PC-3 (cell line): ENCODE measurements at regions not wholly inside any gene's neighbourhood (a gene's known extent, or its start where the extent isn't known, plus 50 kb on each side); places are given as distances from the start of the nearest gene placed in this dataset.

Experiments
- ATAC-seq: fragments of 200-7000 bp; cut with Tn5 transposase; 2 replicates; pipeline ENCODE4 v1.9.1; 2020; ENCODE audit warnings: mild to moderate bottlenecking, moderate library complexity
- BruUV-seq: library from RNA; stranded (reverse); fragments of 400-500 nt; replicated peaks from 2 replicates; lab custom pipeline; 2021; lab: Mats Ljungman, UMichigan
- CTCF ChIA-PET: fragments of 300-600 bp; sonication (Branson Sonifier 250); formaldehyde crosslinking; loops from one replicate; lab custom pipeline; 2022; ENCODE audit warnings: antibody characterized with exemption; lab: Charles Lee
- POLR2A ChIA-PET: fragments of 300-600 bp; sonication (Branson Sonifier 250); formaldehyde crosslinking; loops from one replicate; lab custom pipeline; 2022; ENCODE audit warnings: antibody characterized with exemption; ENCODE audit not compliant: unreplicated experiment; lab: Charles Lee
- DNase-seq: peaks from one replicate; pipeline ENCODE4 v3.0.0-alpha.2; 2015
- H2AFZ ChIP-seq: fragments of 300-600 bp; sonication (generic); 2 replicates; pipeline ENCODE4 v1.6.0; 2016; ENCODE audit warnings: antibody characterized with exemption, low read length
- H3F3A ChIP-seq: fragments of 300-600 bp; sonication (generic); one replicate; pipeline ENCODE4 v1.6.0; 2017; ENCODE audit warnings: antibody characterized with exemption, low read length, control low read depth, mild to moderate bottlenecking; ENCODE audit not compliant: unreplicated experiment
- H3K27ac ChIP-seq: fragments of 300-600 bp; sonication (generic); 2 replicates; pipeline ENCODE4 v1.5.1; 2016; ENCODE audit warnings: mild to moderate bottlenecking, low read length
- H3K27me3 ChIP-seq: fragments of 300-600 bp; sonication (generic); 2 replicates; pipeline ENCODE4 v1.6.1; 2016; ENCODE audit warnings: low read length, mixed read lengths
- H3K36me3 ChIP-seq: fragments of 300-600 bp; sonication (generic); 2 replicates; pipeline ENCODE4 v1.6.1; 2016; ENCODE audit warnings: low read depth, mixed run types, low read length, mixed read lengths
- H3K4me1 ChIP-seq: fragments of 300-600 bp; sonication (generic); 2 replicates; pipeline ENCODE4 v1.5.1; 2016; ENCODE audit warnings: low read length; ENCODE audit not compliant: insufficient read depth
- H3K4me2 ChIP-seq: fragments of 300-600 bp; sonication (generic); 2 replicates; pipeline ENCODE4 v1.6.0; 2016; ENCODE audit warnings: low read length
- H3K4me3 ChIP-seq: fragments of 300-600 bp; sonication (generic); 2 replicates; pipeline ENCODE4 v1.5.1; 2016; ENCODE audit warnings: mild to moderate bottlenecking, low read length, mixed read lengths
- H3K79me2 ChIP-seq: fragments of 300-600 bp; sonication (generic); 2 replicates; pipeline ENCODE4 v1.6.1; 2017; ENCODE audit warnings: low read length, mixed read lengths
- H3K9ac ChIP-seq: fragments of 300-600 bp; sonication (generic); 2 replicates; pipeline ENCODE4 v1.6.0; 2016; ENCODE audit warnings: mild to moderate bottlenecking, low read length
- H3K9me2 ChIP-seq: fragments of 300-600 bp; sonication (generic); replicated peaks from 2 replicates; pipeline ENCODE4 v1.6.1; 2016; ENCODE audit warnings: mixed run types, low read length, mixed read lengths
- H3K9me3 ChIP-seq: fragments of 300-600 bp; sonication (generic); 2 replicates; pipeline ENCODE4 v1.6.1; 2016; ENCODE audit warnings: low read length, mixed read lengths
- H4K20me1 ChIP-seq: fragments of 300-600 bp; sonication (generic); 2 replicates; pipeline ENCODE4 v1.6.1; 2016; ENCODE audit warnings: low read length, mixed read lengths
- EZH2 ChIP-seq: fragments of 300-600 bp; sonication (generic); IDR thresholded peaks from one replicate; pipeline ENCODE4 v1.6.1; 2017; ENCODE audit warnings: antibody characterized with exemption, mild to moderate bottlenecking, low read length; ENCODE audit not compliant: unreplicated experiment
- EZH2phosphoT487 ChIP-seq: fragments of 300-600 bp; sonication (generic); IDR thresholded peaks from 2 replicates; pipeline ENCODE4 v1.6.1; 2018; ENCODE audit warnings: mild to moderate bottlenecking, antibody characterized with exemption, low read length, borderline replicate concordance
- intact Hi-C: fragments of 100-400 bp; cut with micrococcal nuclease; formaldehyde crosslinking; loops from 2 replicates; pipeline ENCODE4 v1.9.0; 2023
- TF ChIP-seq, protein P1 (sequence below): fragments of 300-600 bp; sonication (generic); conservative IDR thresholded peaks from 2 replicates; pipeline ENCODE4 v1.5.1; 2017; ENCODE audit warnings: antibody characterized with exemption, low read depth, mild to moderate bottlenecking, low read length

DNA sequence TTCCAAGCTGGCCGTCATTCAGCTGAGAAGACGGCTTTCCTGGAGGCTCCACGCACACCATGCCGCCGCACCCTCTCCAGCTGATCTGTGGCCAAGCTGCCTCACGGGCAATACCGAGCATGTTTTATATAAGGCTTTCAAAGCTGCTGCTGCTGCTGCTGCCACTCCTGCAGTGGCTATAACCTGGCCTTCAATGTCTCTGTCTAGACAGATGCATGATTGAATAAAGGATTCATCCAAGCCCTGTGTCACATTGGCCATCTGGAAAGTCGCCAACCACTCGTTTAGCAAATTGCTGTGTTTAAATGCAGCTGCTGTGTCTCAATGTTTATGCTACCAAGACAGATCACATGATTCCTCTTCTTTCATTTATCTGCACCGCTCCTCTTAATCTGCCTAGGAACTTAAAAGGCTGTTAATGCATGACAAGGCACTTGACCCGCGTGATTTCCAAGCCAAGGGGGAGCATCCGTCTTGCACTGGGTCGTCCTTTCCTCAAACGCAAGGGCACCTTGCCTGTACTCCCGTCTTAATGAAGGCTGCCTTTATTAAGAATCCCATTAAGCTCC is 114.3 kb downstream of the TEX26 start:
- H3K9ac ChIP-seq = no peak overlapping the region
- H3K79me2 ChIP-seq = no peaks in the 10 kb centered on the region
- H3K9me3 ChIP-seq = no peaks in the 10 kb centered on the region
- H3K9me2 ChIP-seq = no peaks in the 10 kb centered on the region
- no peak overlapping the region for H3K4me2 ChIP-seq
- DNase-seq (no peak), ATAC-seq (no peak)
- no TSS peak for BruUV-seq
- no peaks in the 10 kb centered on the region; the same call in 1 of the 2 replicates for H3K36me3 ChIP-seq
- intact Hi-C loops = loop anchor here (5.0 kb wide), 1 partner anchor 116 kb away; the partner anchor contains the start of gene HSPH1
- H3K4me3 ChIP-seq = no peak overlapping the region
- no peaks in the 10 kb centered on the region for H4K20me1 ChIP-seq
- TF ChIP-seq EZH2phosphoT487 (no peak), EZH2 (no peak)
- TF ChIP-seq, protein P1, sequence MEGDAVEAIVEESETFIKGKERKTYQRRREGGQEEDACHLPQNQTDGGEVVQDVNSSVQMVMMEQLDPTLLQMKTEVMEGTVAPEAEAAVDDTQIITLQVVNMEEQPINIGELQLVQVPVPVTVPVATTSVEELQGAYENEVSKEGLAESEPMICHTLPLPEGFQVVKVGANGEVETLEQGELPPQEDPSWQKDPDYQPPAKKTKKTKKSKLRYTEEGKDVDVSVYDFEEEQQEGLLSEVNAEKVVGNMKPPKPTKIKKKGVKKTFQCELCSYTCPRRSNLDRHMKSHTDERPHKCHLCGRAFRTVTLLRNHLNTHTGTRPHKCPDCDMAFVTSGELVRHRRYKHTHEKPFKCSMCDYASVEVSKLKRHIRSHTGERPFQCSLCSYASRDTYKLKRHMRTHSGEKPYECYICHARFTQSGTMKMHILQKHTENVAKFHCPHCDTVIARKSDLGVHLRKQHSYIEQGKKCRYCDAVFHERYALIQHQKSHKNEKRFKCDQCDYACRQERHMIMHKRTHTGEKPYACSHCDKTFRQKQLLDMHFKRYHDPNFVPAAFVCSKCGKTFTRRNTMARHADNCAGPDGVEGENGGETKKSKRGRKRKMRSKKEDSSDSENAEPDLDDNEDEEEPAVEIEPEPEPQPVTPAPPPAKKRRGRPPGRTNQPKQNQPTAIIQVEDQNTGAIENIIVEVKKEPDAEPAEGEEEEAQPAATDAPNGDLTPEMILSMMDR = no peak
- peaks cover 10% of the 10 kb centered on the region for H3F3A ChIP-seq
- no peak overlapping the region for H3K27ac ChIP-seq
- no peaks in the 10 kb centered on the region for H3K27me3 ChIP-seq
- CTCF ChIA-PET = interaction anchor here (0.6 kb wide), 1 partner anchor 266 kb away, joined by 3 read pairs; no protein-coding TSS in a partner anchor
- no peak overlapping the region for H2AFZ ChIP-seq
- POLR2A ChIA-PET = no interaction called here
- peaks cover 22% of the 10 kb centered on the region for H3K4me1 ChIP-seq

DNA sequence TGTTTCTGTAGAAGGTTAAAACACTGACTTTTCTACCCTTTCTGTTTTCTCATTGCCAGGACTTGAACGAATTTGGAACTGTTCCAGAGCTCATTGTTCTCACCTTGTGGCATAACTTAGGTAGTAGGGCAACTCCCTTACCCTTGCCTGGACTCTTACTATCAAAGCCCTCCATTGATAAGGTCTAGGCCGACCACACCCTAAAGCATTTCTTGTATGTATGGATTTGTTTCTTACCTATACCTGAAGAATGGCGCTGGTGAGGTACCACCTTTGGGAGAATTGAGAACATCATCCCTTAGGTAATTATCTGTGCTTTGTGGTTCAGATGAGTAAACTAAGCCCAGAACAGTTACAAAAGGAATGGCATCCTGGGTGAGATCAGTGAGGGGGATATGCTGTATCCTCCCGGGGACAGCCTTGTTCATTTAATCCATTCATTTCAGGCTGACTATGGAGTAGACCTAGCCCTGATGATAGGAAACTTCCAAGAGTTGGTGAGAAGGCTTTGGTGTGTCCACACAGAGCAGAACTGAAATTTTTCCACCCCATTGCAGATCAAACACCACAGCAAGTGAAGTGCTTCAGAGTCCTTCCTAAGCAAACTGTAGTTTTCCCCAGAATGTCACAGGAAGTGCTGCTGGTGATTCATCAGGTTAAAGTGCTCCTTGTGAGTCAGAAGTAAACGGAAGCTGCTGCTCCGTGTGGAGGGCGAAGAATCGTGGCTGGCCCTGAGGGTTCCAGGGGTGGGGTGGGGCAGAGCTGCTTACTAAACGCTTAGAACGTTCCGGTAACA is 113.0 kb downstream of the TEX26 start:
- no peaks in the 10 kb centered on the region for H3K79me2 ChIP-seq
- ChIA-PET POLR2A (interaction anchor here (0.7 kb wide), 1 partner anchor 13 kb away, joined by 6 read pairs; no protein-coding TSS in a partner anchor), CTCF (interaction anchor here (0.6 to 0.7 kb wide), 2 partner anchors 15 to 180 kb away, joined by 3 to 5 read pairs; no protein-coding TSS in a partner anchor)
- peak overlapping the region; percentile 80 for H3K4me2 ChIP-seq
- peak; percentile 93 for DNase-seq
- H3K27me3 ChIP-seq = no peaks in the 10 kb centered on the region
- H3K27ac ChIP-seq = peak overlapping the region; percentile 93
- TSS peak; percentile 99 for BruUV-seq
- no peaks in the 10 kb centered on the region for H3K9me2 ChIP-seq
- H3F3A ChIP-seq = peaks cover 10% of the 10 kb centered on the region
- no peaks in the 10 kb centered on the region; the same call in 1 of the 2 replicates for H3K36me3 ChIP-seq
- no peaks in the 10 kb centered on the region for H3K9me3 ChIP-seq
- ATAC-seq = peak; percentile 91
- peak overlapping the region; percentile 78 for H2AFZ ChIP-seq
- intact Hi-C loops = loop anchor here (5.0 kb wide), 1 partner anchor 117 kb away; the partner anchor contains the start of gene HSPH1
- peaks cover 22% of the 10 kb centered on the region for H3K4me1 ChIP-seq
- H3K9ac ChIP-seq = peak overlapping the region; percentile 48
- TF ChIP-seq EZH2 (no peak), EZH2phosphoT487 (no peak)
- TF ChIP-seq, protein P1 = no peak
- no peaks in the 10 kb centered on the region for H4K20me1 ChIP-seq
- H3K4me3 ChIP-seq = peak overlapping the region; percentile 42; the same call in 1 of the 2 replicates
